ENCODE measurements at regions not wholly inside any gene's neighbourhood (a gene's known extent, or its start where the extent isn't known, plus 50 kb on each side); places are given as distances from the start of the nearest gene placed in this dataset.
"Not testable (repeated sequence)": the region's sequence is repeated elsewhere in the genome, so short reads cannot be mapped to it uniquely, and the experiment has no call there.

DNA sequence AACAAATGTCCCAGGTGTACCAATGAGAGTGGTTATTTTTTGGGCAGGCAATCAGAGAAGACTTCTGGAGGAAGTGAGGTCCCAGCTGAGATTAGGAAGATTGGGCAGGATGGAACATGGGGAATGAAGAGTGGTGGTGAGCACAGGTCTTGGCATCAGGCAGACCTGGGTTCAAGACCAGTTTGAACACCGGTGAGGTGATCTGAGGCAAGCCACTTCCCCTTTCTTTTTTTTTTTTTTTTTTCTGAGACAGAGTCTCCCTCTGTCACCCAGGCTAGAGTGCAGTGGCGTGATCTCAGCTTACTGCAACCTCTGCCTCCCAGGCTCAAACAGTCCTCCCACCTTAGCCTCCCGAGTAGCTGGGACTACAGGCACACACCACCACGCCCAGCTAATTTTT, 134.4 kb downstream of the PHETA1 start:
- not testable (repeated sequence) for TF ChIP-seq MAFK (IDR thresholded peaks at IDR 0.05; ENCODE audit: low read depth, low read length); CTCF (IDR thresholded peaks at IDR 0.05; ENCODE audit: control extremely low read depth in 1 of 3, insufficient read depth in 1 of 3, low read depth in 1 of 3, low read length in 3 of 3); POLR2A (IDR thresholded peaks at IDR 0.05; ENCODE audit: control extremely low read depth in 1 of 2, low read depth in 2 of 2, low read length in 2 of 2); JUND (IDR thresholded peaks at IDR 0.05; ENCODE audit: low read length); KDM1A (IDR thresholded peaks at IDR 0.05; ENCODE audit: borderline replicate concordance, low read length); SP1 (IDR thresholded peaks at IDR 0.05; ENCODE audit: low read depth, low read length); YY1 (IDR thresholded peaks at IDR 0.05; ENCODE audit: low read depth, low read length); KDM5A (IDR thresholded peaks at IDR 0.05; ENCODE audit: low read length); RAD21 (IDR thresholded peaks at IDR 0.05 in 1 of 2, conservative IDR thresholded peaks at IDR 0.05 in 1 of 2; ENCODE audit: low read depth in 2 of 2, low read length in 2 of 2); RNF2 (IDR thresholded peaks at IDR 0.05; ENCODE audit: borderline replicate concordance, low read depth, low read length, missing control alignments, poor library complexity, severe bottlenecking); RFX5 (IDR thresholded peaks at IDR 0.05; ENCODE audit: borderline replicate concordance, low read depth, low read length); TAF1 (IDR thresholded peaks at IDR 0.05; ENCODE audit: low read depth, low read length); CBX8 (IDR thresholded peaks at IDR 0.05; ENCODE audit: borderline replicate concordance, low read depth, low read length)
